ENCODE measurements at regions not wholly inside any gene's neighbourhood (a gene's known extent, or its start where the extent isn't known, plus 50 kb on each side); places are given as distances from the start of the nearest gene placed in this dataset.

DNA sequence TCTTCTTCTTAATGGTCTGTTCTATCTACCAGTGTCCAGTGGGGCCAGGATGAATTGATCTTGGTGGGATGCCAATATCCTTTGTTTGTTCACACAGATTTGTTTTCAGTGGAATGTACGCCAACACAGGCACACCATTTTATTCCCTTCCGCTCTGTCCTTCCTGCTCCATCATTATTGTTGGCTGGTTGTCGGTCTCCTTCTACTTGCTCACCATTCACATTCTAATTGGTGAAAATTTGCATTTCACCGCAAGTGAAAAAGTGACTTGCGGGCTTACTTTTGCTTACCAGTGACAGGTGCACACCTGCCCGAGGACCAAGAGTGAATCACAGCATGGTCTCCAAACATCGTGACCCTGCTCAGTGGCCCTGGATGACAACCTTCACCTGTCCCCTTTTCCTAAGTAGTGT lies 148.3 kb downstream of the NOC3L start:
- Histone ChIP-seq H3K9ac (ENCODE audit: low read length) (no peak overlapping the region), H3K36me3 (ENCODE audit: control insufficient read depth in 1 of 2, insufficient read depth in 2 of 2, low read length in 2 of 2) (no peaks in the 10 kb centered on the region), H2AFZ (ENCODE audit: low read depth, low read length, poor library complexity, severe bottlenecking) (no peak overlapping the region), H3K4me1 (ENCODE audit: control insufficient read depth in 1 of 2, insufficient read depth in 2 of 2, low read length in 2 of 2) (peaks cover 0 to 6% of the 10 kb centered on the region in 2 experiments; a peak in 1 of 4 replicates), H3K4me2 (ENCODE audit: low read length) (no peak overlapping the region), H3K9me3 (ENCODE audit: control insufficient read depth in 1 of 2, insufficient read depth in 1 of 2, low read depth in 1 of 2, low read length in 2 of 2) (no peaks in the 10 kb centered on the region), H3K27ac (ENCODE audit: low read depth, low read length) (no peak overlapping the region), H3K27me3 (ENCODE audit: insufficient read depth, low read length) (no peaks in the 10 kb centered on the region), H3K4me3 (replicated peaks in 1 of 2; ENCODE audit: low read depth in 1 of 2, low read length in 2 of 2) (no peak overlapping the region), H4K20me1 (ENCODE audit: insufficient read depth) (no peaks in the 10 kb centered on the region), H3K9me2 (ENCODE audit: insufficient read depth) (no peaks in the 10 kb centered on the region), H3K79me2 (ENCODE audit: insufficient read depth, low read length) (no peaks in the 10 kb centered on the region)
- ChIA-PET POLR2A (no interaction called here), RAD21 (ENCODE audit: low non-redundant PET in 1 of 2, low total read pairs in 2 of 2, uncharacterized antibody in 2 of 2, unreplicated experiment in 2 of 2) (no interaction called here), CTCF (no interaction called here)
- intact Hi-C loops (cut with micrococcal nuclease), result no loop called here
- TF ChIP-seq EGR1 (IDR thresholded peaks at IDR 0.05; ENCODE audit: low read depth) (no peak), CEBPB (IDR thresholded peaks at IDR 0.05; ENCODE audit: low read depth) (no peak), POLR2A (IDR thresholded peaks at IDR 0.05; ENCODE audit: borderline replicate concordance, extremely low read depth, insufficient read depth, insufficient read length) (no peak), SIN3A (IDR thresholded peaks at IDR 0.05; ENCODE audit: low read depth) (no peak), JUND (IDR thresholded peaks at IDR 0.05) (no peak), EZH2phosphoT487 (IDR thresholded peaks at IDR 0.05; ENCODE audit: borderline replicate concordance) (no peak), ZNF274 (IDR thresholded peaks at IDR 0.05; ENCODE audit: low read depth, low read length) (no peak), SRF (IDR thresholded peaks at IDR 0.05; ENCODE audit: low read depth) (no peak)
- TF ChIP-seq, protein P1, sequence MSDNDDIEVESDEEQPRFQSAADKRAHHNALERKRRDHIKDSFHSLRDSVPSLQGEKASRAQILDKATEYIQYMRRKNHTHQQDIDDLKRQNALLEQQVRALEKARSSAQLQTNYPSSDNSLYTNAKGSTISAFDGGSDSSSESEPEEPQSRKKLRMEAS (IDR thresholded peaks at IDR 0.05), result no peak
- TF ChIP-seq, protein P2, sequence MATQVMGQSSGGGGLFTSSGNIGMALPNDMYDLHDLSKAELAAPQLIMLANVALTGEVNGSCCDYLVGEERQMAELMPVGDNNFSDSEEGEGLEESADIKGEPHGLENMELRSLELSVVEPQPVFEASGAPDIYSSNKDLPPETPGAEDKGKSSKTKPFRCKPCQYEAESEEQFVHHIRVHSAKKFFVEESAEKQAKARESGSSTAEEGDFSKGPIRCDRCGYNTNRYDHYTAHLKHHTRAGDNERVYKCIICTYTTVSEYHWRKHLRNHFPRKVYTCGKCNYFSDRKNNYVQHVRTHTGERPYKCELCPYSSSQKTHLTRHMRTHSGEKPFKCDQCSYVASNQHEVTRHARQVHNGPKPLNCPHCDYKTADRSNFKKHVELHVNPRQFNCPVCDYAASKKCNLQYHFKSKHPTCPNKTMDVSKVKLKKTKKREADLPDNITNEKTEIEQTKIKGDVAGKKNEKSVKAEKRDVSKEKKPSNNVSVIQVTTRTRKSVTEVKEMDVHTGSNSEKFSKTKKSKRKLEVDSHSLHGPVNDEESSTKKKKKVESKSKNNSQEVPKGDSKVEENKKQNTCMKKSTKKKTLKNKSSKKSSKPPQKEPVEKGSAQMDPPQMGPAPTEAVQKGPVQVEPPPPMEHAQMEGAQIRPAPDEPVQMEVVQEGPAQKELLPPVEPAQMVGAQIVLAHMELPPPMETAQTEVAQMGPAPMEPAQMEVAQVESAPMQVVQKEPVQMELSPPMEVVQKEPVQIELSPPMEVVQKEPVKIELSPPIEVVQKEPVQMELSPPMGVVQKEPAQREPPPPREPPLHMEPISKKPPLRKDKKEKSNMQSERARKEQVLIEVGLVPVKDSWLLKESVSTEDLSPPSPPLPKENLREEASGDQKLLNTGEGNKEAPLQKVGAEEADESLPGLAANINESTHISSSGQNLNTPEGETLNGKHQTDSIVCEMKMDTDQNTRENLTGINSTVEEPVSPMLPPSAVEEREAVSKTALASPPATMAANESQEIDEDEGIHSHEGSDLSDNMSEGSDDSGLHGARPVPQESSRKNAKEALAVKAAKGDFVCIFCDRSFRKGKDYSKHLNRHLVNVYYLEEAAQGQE (IDR thresholded peaks at IDR 0.05; ENCODE audit: low read depth), result no peak
- BruUV-seq (replicated peaks), result no TSS peak
- ATAC-seq (no peak), DNase-seq (ENCODE audit: low read depth, low spot score) (no peak)
